HG03139 (cell line): ENCODE measurements at regions not wholly inside any gene's neighbourhood (a gene's known extent, or its start where the extent isn't known, plus 50 kb on each side); places are given as distances from the start of the nearest gene placed in this dataset.

Experiments used
- ATAC-seq: cut with Tn5 transposase; IDR thresholded peaks from one replicate; pipeline ENCODE4 v1.9.1; 2021; ENCODE audit not compliant: unreplicated experiment

DNA sequence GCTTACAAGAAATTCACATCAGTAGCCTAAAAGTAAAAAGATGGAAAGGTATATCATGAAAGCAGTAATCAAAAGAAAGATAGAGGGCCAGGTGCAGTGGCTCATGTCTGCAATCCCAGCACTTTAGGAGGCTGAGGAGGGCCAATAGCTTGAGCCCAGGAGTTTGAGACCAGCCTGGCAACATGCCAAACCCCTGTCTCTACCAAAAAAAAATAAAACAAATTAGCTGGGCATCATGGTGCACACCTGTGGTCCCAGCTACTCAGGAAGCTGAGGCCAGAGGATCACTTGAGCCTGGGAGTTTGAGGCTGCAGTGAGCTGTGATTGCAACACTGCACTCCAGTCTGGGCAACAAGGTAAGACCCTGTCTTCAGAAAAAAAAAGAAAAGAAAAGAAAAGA lies 55.5 kb downstream of the GSPT2 start:
- no peak for ATAC-seq

DNA sequence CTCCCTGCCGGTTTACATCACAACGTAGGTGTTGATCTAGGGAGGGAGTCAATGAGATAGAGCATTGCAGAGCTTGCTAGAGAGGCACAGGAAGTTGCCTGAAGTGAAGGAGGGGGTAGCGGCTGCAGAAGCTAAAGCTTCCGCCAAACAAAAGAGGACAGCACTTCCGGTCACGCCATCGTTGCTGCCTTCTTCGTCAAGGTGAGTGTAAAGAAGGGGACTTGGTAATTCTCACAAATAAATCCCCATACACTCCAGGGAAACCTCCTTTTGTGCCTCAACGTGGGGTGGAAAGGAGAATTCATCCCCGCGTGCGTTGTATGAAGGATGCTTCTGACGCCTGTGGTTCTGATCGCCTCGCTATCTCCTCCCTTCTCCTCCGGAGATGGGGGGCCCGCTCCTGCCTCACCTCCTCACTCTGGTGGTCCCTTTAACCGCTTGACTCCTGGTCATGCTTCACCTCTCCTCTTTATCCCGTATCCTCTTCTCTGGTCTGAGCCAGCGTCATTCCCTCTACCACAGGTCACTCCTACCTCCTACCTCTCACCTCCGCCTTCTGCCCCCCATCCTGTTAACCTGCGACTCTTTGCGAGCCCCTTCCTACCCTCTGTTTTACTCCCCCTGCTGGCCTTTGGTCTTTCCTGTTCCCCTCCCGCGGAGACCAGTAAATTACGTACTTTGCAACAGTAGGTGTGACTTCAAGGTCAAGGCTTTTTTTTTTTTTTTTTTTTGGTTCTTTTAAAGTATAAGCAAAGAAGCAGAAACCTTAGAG lies 59.9 kb downstream of the GSPT2 start:
- ATAC-seq, result peak; percentile 87

DNA sequence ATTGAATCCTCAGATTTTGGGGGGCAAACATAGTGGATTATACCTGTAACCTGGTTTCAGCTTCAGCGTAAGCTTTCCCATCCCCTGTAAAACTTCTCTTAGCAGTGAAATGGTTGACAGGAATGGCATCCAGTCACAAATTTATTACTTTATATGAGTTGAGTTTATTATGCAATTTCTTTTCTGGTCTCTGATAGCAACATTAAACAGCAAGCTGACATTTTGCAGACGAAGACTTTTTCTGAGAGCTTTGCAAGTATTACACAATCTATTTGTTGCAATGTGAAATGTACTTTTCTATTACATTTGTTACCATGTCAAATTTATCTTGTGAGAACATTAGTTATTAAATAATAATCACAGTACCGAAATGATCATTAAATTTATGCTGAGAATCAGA lies 60.6 kb downstream of the GSPT2 start:
- ATAC-seq, result no peak

DNA sequence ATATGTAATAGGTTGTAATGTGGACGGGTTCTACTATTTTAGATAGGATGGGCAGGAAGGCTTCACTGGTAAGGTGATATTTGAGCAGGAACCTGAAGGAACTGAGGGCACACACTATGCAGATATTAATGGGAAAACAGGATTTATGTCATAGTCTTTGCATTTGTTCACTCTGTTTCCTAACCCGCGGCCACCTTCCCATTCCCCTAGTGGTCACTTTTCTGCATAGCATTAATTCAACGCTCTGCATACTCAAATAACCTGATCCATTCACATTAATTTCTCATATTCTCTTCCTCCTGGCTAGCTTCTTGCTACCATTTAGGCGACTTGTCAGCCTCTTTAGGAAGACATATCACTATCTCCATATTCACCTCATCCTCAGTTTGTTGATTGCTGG lies 61.5 kb downstream of the GSPT2 start:
- ATAC-seq, result no peak

DNA sequence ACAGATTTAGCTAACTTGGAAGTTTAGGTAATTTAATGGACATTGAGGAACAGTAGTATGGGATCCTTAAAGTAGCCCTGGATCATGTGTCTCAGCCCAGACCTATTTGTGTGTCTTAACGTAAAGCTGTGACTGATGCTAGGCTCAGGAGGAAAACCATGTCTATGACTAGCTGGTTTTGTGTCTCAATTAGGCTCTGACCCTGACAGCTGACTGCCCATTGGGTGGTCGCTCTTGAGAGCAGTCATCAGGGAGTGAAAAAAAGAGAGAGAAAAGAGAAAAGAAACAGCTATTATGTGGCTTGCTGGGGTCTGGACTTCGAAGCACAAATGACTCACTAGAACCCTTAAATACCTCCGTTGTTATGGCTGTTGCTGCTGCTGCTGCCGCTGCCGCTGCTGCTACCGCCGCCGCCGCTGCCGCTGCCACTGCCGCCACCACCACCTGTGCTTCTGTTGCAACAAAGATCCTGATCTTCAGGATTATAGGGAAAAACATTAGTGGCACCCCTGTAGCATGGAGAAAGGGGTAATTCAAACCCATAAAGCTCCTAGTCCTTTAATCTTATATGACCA lies 70.7 kb downstream of the GSPT2 start:
- ATAC-seq, result no peak

DNA sequence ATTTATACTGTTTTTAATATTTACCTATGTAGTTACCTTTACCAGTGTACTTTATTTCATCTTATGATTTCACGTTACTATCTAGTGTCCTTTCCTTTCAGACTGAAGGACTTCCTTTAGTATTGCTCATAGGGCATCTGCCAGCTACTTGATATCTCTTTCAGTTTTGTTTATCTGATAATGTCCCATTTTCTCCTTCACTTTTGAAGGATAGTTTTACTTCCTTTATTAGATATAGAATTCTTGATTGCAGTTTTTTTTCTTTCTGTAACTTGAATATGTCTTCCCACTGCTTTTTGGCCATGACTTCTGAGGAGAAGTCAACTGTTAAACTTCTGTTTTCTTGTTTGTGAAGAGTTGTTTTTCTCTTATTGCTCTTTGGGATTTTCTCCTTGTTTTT lies 69.4 kb upstream of the MAGED1 start:
- ATAC-seq, result no peak

DNA sequence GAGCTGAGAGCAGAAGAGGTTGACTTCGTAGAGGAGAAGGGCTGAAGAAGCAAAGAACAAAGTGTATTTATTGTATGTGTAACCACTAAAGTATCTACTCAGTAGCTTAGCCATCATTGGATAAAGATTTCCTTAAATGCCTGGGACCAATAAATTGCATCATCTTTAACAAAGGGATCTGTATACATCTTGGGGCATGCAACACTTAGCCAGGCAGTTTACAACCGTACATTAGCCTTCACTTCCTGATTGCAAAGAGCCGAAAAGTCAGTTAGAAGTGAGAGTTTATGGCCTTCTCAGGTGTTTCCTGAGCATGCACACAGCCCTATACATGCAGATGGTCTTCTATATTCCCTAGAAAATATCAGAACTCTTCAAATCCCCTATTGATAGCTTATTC lies 68.0 kb upstream of the MAGED1 start:
- no peak for ATAC-seq

DNA sequence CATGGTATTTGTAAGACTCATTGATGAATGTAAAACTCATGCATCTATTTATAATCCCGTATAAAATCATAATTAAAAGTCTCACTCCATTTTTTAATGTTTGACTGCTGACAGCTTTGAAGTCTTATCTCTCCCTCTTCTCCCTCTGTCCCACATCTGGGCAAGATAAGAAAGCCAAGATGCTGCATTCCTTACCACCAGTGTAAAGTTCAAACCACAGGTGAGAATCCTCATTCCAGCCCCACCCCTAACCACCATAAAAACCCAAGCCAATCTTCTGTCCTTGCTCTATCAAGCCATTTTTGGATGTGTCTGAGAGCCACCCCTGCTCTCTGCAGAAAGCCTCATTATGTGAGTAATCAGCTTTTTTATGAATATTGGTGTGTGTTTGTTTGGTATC lies 59.3 kb upstream of the MAGED1 start:
- no peak for ATAC-seq

DNA sequence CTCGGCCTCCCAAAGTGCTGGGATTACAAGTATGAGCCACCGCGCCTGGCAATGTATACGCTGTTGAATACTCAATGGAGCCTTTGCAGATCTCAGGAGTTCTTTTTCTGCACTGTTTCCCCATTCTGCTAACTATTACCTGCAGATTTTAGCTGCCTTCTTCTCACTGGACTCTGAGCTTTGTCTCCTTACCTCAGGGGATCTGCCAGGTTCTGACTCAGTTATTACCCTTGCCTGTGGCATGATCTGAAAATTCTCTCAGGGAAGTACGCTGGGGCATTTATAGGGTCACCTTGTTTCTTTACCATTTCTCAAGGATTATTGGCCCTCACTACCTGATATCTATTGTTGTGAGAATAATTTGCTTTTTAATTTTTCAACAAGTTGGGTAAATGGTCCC lies 56.6 kb upstream of the MAGED1 start:
- ATAC-seq, result no peak

DNA sequence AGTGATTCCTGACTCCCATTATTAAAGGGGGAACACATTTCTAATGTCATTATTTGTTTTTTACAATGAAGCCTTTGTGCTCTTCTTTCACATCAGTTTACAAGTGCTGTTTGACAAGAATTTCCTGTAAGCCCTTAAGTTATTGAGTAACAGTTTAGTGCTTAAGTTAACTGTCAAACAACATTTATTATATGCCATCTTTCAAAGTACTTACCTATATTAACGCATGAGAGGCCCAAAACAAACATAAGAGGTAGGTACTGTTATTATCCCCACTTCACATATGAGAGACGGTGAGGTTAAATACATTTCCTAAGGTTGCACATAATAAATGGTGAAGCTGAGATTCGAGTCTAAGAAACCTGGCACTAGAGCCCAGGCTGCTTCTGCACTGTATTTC lies 56.0 kb upstream of the MAGED1 start:
- ATAC-seq, result no peak

DNA sequence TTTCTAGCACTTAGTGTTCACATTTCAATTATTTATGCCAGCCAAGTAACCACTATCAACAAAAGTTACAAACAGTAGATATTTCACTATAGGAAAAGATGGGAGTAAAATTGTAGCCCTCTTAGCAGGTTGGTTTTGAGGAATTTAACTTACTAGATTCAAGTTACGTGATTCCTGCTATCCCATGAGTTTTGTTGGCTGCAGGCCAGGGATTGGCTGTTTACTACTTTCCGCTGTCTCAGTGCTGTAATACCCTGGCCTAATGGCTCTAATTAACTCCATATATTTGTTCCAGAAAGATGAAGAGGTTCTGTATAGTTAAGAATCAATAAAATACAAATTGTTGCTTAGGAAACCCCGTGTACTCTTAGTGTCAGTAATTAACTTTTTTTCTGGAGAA lies 55.5 kb upstream of the MAGED1 start:
- no peak for ATAC-seq
